Trophoblast cell (in vitro differentiated cells and primary cell): ENCODE measurements at regions not wholly inside any gene's neighbourhood (a gene's known extent, or its start where the extent isn't known, plus 50 kb on each side); places are given as distances from the start of the nearest gene placed in this dataset.

Experiments
- DNase-seq, 2 donors: peaks; one replicate each; pipeline ENCODE4 v3.0.0-alpha.2; 2016
- H2AFZ ChIP-seq: 2 replicates; pipeline ENCODE4 v1.6.1; 2013; ENCODE audit warnings: low read length, moderate library complexity, mild to moderate bottlenecking; ENCODE audit not compliant: insufficient read depth, poor library complexity
- H2AK5ac ChIP-seq: 2 replicates; pipeline ENCODE4 v1.6.1; 2013; ENCODE audit warnings: mild to moderate bottlenecking, low read length
- H2BK120ac ChIP-seq: 2 replicates; pipeline ENCODE4 v1.6.1; 2013; ENCODE audit warnings: low read length, mild to moderate bottlenecking, moderate library complexity; ENCODE audit not compliant: insufficient read depth, poor library complexity
- H2BK12ac ChIP-seq: 2 replicates; pipeline ENCODE4 v1.6.1; 2013; ENCODE audit warnings: mild to moderate bottlenecking, low read length, moderate library complexity
- H2BK5ac ChIP-seq: 2 replicates; pipeline ENCODE4 v1.6.1; 2013; ENCODE audit warnings: low read length, low read depth, moderate library complexity, mild to moderate bottlenecking; ENCODE audit not compliant: poor library complexity
- H3K14ac ChIP-seq: 2 replicates; pipeline ENCODE4 v1.6.1; 2013; ENCODE audit warnings: mild to moderate bottlenecking, low read length
- H3K18ac ChIP-seq: 2 replicates; pipeline ENCODE4 v1.6.1; 2013; ENCODE audit warnings: mild to moderate bottlenecking, low read length
- H3K23ac ChIP-seq: 2 replicates; pipeline ENCODE4 v1.6.1; 2013; ENCODE audit warnings: low read length
- H3K27ac ChIP-seq: 2 replicates; pipeline ENCODE4 v1.5.1; 2013; ENCODE audit warnings: low read depth, mild to moderate bottlenecking, inconsistent platforms, low read length, moderate library complexity
- H3K27me3 ChIP-seq: 2 replicates; pipeline ENCODE4 v1.6.1; 2013; ENCODE audit warnings: inconsistent platforms, mild to moderate bottlenecking, low read length, moderate library complexity; ENCODE audit not compliant: insufficient read depth
- H3K36me3 ChIP-seq, 2 experiments: 1 replicate in 1 of 2; 2 replicates in 1 of 2; pipeline ENCODE4 v1.6.1; 2013; ENCODE audit warnings: low read length in 2 of 2, mild to moderate bottlenecking in 2 of 2, moderate library complexity in 1 of 2; ENCODE audit not compliant: insufficient read depth in 2 of 2, control insufficient read depth in 1 of 2
- H3K4ac ChIP-seq: 2 replicates; pipeline ENCODE4 v1.6.1; 2013; ENCODE audit warnings: low read depth, mild to moderate bottlenecking, low read length, moderate library complexity
- H3K4me1 ChIP-seq, 2 experiments: 1 replicate in 1 of 2; 2 replicates in 1 of 2; pipeline ENCODE4 v1.6.1; 2013; ENCODE audit warnings: low read length in 2 of 2, mild to moderate bottlenecking in 2 of 2, moderate library complexity in 1 of 2; ENCODE audit not compliant: insufficient read depth in 2 of 2, control insufficient read depth in 1 of 2
- H3K4me2 ChIP-seq: 2 replicates; pipeline ENCODE4 v1.6.1; 2013; ENCODE audit warnings: inconsistent platforms, mild to moderate bottlenecking, low read length, moderate library complexity
- H3K4me3 ChIP-seq: 2 replicates; pipeline ENCODE4 v1.5.1; 2013; ENCODE audit warnings: mild to moderate bottlenecking, low read depth, low read length, inconsistent platforms
- H3K79me1 ChIP-seq: one replicate; pipeline ENCODE4 v1.6.1; 2013; ENCODE audit warnings: low read length
- H3K79me2 ChIP-seq: 2 replicates; pipeline ENCODE4 v1.6.1; 2013; ENCODE audit warnings: low read length, mild to moderate bottlenecking; ENCODE audit not compliant: control insufficient read depth, insufficient read depth, poor library complexity
- H3K9ac ChIP-seq: 2 replicates; pipeline ENCODE4 v1.6.1; 2013; ENCODE audit warnings: mild to moderate bottlenecking, low read length
- H3K9me3 ChIP-seq: 2 replicates; pipeline ENCODE4 v1.6.1; 2013; ENCODE audit warnings: low read depth, mild to moderate bottlenecking, control low read depth, inconsistent platforms, low read length; ENCODE audit not compliant: insufficient read depth
- H4K12ac ChIP-seq: 2 replicates; pipeline ENCODE4 v1.6.1; 2013; ENCODE audit warnings: low read depth, mild to moderate bottlenecking, low read length, moderate library complexity
- H4K8ac ChIP-seq: 2 replicates; pipeline ENCODE4 v1.6.1; 2013; ENCODE audit warnings: low read depth, mild to moderate bottlenecking, low read length, moderate library complexity
- H4K91ac ChIP-seq: one replicate; pipeline ENCODE4 v1.6.1; 2013; ENCODE audit warnings: low read depth, mild to moderate bottlenecking, low read length, moderate library complexity
- WGBS: extraction: QIAGEN DNeasy Blood & Tissue Kit; methylation state at CpG from one replicate; pipeline ENCODE4 v1.1.7; 2013; ENCODE audit warnings: missing lambda C conversion rate; ENCODE audit not compliant: insufficient read length, insufficient coverage; ENCODE audit errors: extremely low coverage; 5-methylcytosine and 5-hydroxymethylcytosine counted together

DNA sequence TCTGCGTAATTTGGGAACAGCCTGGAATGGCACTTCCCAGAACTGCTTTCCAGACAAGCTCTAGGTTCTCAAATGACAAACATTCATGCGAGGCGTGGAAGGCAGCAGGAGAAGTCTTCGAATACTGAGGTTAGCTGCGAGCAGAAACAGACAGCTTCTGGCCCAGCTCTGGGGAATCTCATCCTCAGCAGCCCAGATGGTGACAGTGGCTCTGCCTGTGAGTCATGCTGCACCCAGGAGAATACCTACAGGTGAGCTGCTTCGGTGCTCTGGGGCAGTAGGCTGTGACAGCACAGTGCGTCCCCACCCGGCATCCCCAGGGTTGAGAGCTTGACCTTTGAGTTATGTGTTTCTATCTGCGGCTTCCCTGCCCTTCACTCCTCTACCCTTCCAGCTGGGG lies 258.6 kb downstream of the KLF13 start:
- Histone ChIP-seq H2BK120ac (no peak overlapping the region), H4K91ac (no peak overlapping the region), H3K36me3 (no peaks in the 10 kb centered on the region), H4K12ac (no peak overlapping the region), H3K4me3 (no peak overlapping the region), H3K18ac (no peak overlapping the region), H3K4me1 (peaks cover 0 to 6% of the 10 kb centered on the region in 2 experiments), H3K4me2 (no peak overlapping the region), H2BK12ac (no peak overlapping the region), H3K14ac (no peak overlapping the region), H3K4ac (no peak overlapping the region), H3K27me3 (peaks cover 2% of the 10 kb centered on the region), H3K23ac (no peak overlapping the region), H3K79me2 (no peaks in the 10 kb centered on the region), H4K8ac (no peak overlapping the region), H3K27ac (no peak overlapping the region), H3K9me3 (peaks cover 6% of the 10 kb centered on the region), H2AFZ (no peak overlapping the region), H3K9ac (no peak overlapping the region), H3K79me1 (no peaks in the 10 kb centered on the region), H2BK5ac (no peak overlapping the region), H2AK5ac (no peak overlapping the region)
- no CpG with 5 or more reads among the region's 9 CpGs for WGBS
- DNase-seq: peak; percentile 19 to 26

DNA sequence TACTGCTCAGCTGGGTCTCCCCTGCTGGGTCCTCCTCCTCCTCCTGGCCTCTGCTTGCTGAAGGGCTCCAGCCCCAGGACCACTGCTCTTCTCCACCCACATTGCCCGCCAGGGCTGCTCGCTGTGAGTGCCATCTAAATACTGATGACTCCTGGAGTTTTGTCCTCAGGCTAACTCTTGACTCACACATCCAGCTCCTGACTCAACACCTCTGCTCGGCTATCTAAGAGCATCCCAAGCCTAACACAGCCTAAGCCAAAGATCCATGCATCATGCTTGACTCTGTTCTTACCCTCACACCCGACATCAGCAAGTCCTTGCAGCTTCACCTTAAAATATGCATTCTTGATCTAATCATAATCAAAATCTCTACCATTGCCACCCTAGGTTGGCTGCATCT lies 260.2 kb downstream of the KLF13 start:
- Histone ChIP-seq H3K18ac (no peak overlapping the region), H4K91ac (no peak overlapping the region), H3K36me3 (no peaks in the 10 kb centered on the region), H4K8ac (no peak overlapping the region), H2BK120ac (no peak overlapping the region), H3K4me1 (peaks cover 0 to 6% of the 10 kb centered on the region in 2 experiments), H2AK5ac (no peak overlapping the region), H2BK12ac (no peak overlapping the region), H3K9ac (no peak overlapping the region), H3K27me3 (peaks cover 2% of the 10 kb centered on the region), H2BK5ac (no peak overlapping the region), H3K23ac (no peak overlapping the region), H3K79me1 (no peaks in the 10 kb centered on the region), H3K9me3 (peaks cover 3% of the 10 kb centered on the region), H2AFZ (no peak overlapping the region), H3K27ac (no peak overlapping the region), H3K4me3 (no peak overlapping the region), H3K4ac (no peak overlapping the region), H3K79me2 (no peaks in the 10 kb centered on the region), H3K14ac (no peak overlapping the region), H3K4me2 (no peak overlapping the region), H4K12ac (no peak overlapping the region)
- WGBS: no CpG with 5 or more reads among the region's 4 CpGs
- peak; percentile 62 to 75 for DNase-seq

DNA sequence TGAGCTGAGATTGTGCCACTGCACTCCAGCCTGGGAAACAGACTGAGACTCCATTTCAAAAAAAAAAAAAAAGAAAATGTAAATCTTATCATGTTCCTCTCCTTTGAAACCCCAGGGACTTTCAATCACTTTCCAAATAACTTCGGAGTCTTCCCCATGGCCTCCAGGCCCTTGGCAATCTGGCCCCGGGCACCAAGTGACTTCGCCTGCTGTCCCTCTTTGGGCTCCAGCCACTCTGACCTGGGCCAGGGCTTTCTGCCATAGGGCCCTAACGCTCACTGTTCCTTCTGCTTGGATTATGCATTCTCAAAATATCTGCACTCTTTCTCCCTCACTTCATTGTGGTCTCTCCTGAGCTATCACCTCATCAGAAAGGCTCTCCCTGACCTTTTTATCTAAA lies 260.9 kb downstream of the KLF13 start:
- no peak overlapping the region for H4K91ac ChIP-seq
- peaks cover 2% of the 10 kb centered on the region for H3K27me3 ChIP-seq
- DNase-seq: no peak
- H3K4ac ChIP-seq: no peak overlapping the region
- H3K14ac ChIP-seq: no peak overlapping the region
- H2BK12ac ChIP-seq: no peak overlapping the region
- no peak overlapping the region for H2BK5ac ChIP-seq
- H4K8ac ChIP-seq: no peak overlapping the region
- H3K79me1 ChIP-seq: no peaks in the 10 kb centered on the region
- H3K36me3 ChIP-seq: no peaks in the 10 kb centered on the region
- no peak overlapping the region for H3K4me2 ChIP-seq
- no peak overlapping the region for H2BK120ac ChIP-seq
- no peak overlapping the region for H3K18ac ChIP-seq
- H3K27ac ChIP-seq: no peak overlapping the region
- H3K9me3 ChIP-seq: peaks cover 3% of the 10 kb centered on the region
- no peak overlapping the region for H3K9ac ChIP-seq
- H3K4me1 ChIP-seq: peaks cover 0 to 6% of the 10 kb centered on the region in 2 experiments
- no peak overlapping the region for H3K23ac ChIP-seq
- H3K4me3 ChIP-seq: no peak overlapping the region
- WGBS: no CpG with 5 or more reads among the region's 4 CpGs
- H3K79me2 ChIP-seq: no peaks in the 10 kb centered on the region
- no peak overlapping the region for H4K12ac ChIP-seq
- H2AFZ ChIP-seq: no peak overlapping the region
- no peak overlapping the region for H2AK5ac ChIP-seq

DNA sequence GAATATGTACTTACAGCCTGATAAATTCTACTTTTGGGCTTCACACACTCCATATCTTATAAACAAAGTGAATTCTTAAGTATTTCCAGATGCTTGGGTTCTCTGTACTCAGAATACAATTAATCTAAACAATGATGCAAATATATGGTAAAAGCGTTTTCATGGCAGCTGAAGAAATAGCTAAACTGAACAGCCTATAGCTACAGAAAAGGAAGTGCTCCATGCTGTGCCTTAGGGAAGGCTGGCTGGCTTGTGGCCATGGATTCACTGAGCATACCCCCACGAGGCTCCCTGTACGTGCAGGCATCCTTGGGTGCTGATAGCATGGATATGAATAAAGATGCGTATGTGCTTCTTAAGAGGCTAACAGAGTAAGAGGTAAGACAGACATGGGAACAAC lies 264.0 kb downstream of the KLF13 start:
- Histone ChIP-seq H3K18ac (no peak overlapping the region), H3K4me1 (no peaks in the 10 kb centered on the region), H4K12ac (no peak overlapping the region), H4K8ac (no peak overlapping the region), H3K9ac (no peak overlapping the region), H3K9me3 (peaks cover 2% of the 10 kb centered on the region), H3K23ac (no peak overlapping the region), H3K4me3 (no peak overlapping the region), H2AFZ (no peak overlapping the region), H3K4ac (no peak overlapping the region), H2AK5ac (no peak overlapping the region), H3K79me2 (no peaks in the 10 kb centered on the region), H2BK120ac (no peak overlapping the region), H3K27ac (no peak overlapping the region), H3K14ac (no peak overlapping the region), H3K4me2 (no peak overlapping the region), H3K79me1 (no peaks in the 10 kb centered on the region), H3K36me3 (no peaks in the 10 kb centered on the region), H3K27me3 (no peaks in the 10 kb centered on the region), H2BK12ac (no peak overlapping the region), H2BK5ac (no peak overlapping the region), H4K91ac (no peak overlapping the region)
- DNase-seq: no peak
- WGBS: no CpG with 5 or more reads among the region's 4 CpGs
